Stimulated activated CD8-positive, alpha-beta memory T cell treated with anti-CD3 and anti-CD28 coated beads, Interleukin-4, amount 100 ng/mL, for 4 hours (primary cell): ENCODE measurements at regions not wholly inside any gene's neighbourhood (a gene's known extent, or its start where the extent isn't known, plus 50 kb on each side); places are given as distances from the start of the nearest gene placed in this dataset.

ENCODE experiments used
- DNase-seq, 2 donors: peaks; one replicate each; pipeline ENCODE4 v3.0.0-alpha.2; 2020; ENCODE audit warnings: low read depth in 2 of 2, low spot score in 1 of 2

- no peak for DNase-seq
Observed at GRCh38 chrX:22650691-22651090, 349.1 kb upstream of the DDX53 start.

DNA sequence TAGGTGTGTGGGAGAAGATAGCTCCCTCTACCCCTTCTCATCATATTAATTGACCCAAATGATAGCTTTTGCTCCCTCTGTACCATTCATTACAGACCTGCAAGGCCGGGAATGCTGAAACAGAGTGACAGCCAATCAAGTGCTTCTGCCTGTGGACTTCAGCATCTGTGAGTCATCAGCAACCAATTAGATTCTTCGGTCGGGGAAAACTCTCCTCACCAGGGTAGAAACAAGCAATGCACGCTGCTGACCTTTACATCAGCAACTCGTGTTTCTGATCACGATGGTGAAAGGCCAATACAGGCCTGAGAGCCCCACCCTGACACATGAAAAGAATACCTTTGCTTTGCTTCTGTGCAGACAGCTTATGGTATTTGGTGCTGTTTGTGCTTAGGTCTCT, 347.2 kb upstream of the DDX53 start:
- no peak for DNase-seq

GRCh38 chrX:22660756-22661155, 339.0 kb upstream of the DDX53 start:
- no peak for DNase-seq

DNA sequence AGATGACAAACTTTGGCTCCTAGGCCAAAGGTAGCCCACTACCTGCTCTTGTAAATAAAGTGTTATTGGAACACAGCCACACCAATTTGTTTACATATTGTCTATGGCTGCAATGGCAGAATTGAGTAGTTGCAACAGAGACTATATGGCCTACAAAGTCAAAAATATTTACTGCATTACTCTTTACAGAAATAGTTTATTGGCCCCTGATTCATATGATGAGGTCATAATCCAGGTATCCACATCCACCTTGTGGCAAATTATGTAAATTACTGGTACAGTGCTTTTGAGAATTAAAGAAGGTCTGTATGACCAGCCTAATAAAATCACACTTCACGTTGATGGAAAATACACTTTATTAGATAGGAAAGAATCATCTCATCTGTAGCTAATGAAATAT, 337.0 kb upstream of the DDX53 start:
- DNase-seq: no peak

DNA sequence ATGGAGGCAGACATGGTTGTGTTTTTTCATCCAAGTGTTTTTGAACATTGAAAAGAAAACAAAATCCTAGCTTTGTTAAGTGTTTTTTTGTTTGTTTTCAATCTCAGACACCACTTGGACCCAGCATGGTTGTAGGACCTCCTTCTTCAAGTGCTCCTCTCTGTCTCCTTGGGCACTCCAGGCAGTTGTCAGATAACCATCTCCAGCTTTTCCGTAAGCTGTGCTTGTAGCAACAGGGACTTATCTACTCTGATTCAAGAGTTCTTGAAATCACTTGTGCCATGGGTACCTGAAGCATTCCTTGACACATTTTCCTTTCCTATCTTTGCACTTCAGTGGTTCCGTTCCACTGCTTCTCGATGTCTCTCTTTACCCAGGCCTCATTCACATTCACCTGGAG, 334.9 kb upstream of the DDX53 start:
- no peak for DNase-seq

DNA sequence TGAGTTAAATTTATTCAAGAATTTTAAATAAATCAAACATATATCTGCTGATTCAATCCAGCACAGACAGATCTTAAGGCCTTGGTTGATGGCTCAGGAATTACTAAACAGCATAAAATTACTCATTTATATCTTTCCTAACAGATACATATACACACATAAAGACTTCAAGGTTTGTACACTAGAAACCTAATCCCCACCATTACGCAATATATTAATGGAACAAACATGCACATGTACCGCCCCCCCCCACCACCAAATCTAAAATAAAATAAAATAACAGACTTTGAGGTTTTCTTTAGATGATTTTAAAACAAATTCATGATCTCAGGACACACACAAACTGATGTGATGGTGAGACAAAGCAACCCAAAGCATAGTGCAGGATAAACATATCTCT, 333.9 kb upstream of the DDX53 start:
- DNase-seq: no peak

- DNase-seq: no peak
Observed at GRCh38 chrX:22666441-22666840, 333.3 kb upstream of the DDX53 start.

DNA sequence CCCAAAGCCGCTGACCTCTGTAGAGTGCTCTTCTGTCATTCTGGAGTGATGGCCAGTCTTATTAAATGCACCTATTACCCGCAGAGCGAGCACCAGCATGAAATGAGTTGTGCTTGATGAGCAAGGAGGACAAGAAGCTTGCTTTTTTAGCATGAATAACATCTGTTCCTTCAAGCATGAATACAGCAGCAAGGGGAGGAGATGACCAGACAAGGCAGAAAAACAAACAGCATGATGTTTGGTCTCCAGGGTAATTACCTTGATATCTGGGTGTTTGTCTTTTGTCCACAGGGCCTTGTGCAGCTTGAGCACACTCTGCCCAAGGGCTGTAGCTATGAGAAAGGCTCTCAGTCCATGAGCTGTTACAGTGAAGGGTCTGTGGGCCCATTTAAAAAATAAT, 324.8 kb upstream of the DDX53 start:
- DNase-seq: no peak

DNA sequence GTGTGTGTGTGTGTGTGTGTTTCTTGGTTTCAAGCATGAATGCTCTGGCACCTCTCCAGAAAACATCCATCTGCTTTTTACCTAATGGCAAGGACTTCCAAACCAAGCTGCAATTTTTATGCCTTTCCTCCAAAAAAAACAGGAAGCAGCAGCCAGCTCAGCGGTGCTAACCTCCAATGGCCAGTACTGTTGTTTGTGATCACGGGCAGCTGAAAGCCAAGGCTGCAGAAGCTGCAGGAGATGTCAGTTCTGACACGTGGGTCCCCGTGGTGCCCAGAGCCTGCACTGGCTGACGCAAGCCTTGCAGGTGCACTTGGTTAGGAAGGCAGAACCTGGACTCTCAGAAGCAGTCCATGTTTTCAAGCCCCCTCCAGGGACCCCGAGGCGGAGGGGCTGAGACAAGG, 313.6 kb upstream of the DDX53 start:
- DNase-seq: no peak

GRCh38 chrX:22689290-22689689, 310.5 kb upstream of the DDX53 start:
- no peak for DNase-seq

- DNase-seq: no peak
Observed at GRCh38 chrX:22690116-22690515, 309.6 kb upstream of the DDX53 start.

- no peak for DNase-seq
Observed at GRCh38 chrX:22691966-22692565, 307.7 kb upstream of the DDX53 start.

DNA sequence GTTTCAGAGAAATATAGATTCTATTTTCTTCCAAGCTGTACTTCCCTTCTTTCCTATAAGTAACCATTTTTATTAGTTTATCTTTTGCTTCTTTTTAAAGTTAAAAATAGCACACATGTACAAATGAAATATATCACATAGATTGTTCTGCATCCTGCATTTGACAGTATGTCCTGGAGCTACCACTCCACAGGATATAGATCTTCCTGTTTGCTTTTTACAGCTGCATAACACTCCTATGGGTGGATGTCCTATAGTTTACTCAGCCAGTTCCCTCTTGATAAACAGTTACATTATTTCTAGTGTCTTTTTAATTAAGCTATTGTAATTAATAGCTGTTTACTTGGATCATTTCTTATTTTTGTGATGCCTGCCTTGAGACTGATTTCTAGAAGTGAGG, 301.6 kb upstream of the DDX53 start:
- no peak for DNase-seq

GRCh38 chrX:22699581-22700091, 300.1 kb upstream of the DDX53 start:
- DNase-seq: no peak

DNA sequence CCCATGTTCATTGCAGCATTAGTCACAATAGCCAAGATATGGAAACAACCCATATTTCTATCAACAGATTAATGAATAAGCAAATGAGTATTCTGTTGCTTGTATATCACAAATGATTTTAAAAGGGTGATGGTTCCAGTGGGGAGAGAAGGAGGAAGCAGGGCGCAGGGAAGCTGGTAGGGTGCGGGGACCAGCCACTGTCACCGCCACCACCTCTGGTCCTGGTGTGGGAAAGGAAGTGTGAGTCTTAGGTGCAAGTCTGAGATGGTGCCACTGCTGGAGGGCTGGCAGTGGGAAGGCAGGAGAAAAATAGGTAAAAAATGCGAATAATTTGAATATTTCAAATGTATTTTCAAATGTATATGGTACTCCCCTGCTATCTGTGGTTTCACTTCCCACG, 286.8 kb upstream of the DDX53 start:
- no peak for DNase-seq

GRCh38 chrX:22730542-22730941, 269.2 kb upstream of the DDX53 start:
- DNase-seq: no peak

DNA sequence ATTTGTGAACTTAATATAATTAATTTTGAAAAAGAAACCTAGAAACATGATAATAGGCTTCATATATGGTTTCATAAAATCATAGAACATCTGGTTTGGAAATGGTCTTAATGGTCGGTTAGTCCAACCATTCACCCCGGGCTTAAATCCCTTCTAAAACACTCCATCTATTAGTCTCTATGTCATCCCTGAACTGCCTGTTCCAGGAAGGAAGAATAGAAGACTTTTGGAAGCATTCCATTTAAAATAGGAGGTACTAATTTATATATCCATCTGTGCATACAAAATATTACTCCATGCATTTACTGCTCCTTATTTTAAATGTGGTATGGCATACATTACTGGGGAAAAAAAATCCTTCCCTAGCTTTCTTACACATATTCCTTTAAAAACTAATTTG, 262.2 kb upstream of the DDX53 start:
- no peak for DNase-seq

- DNase-seq: no peak
Observed at GRCh38 chrX:22739276-22739675, 260.5 kb upstream of the DDX53 start.

DNA sequence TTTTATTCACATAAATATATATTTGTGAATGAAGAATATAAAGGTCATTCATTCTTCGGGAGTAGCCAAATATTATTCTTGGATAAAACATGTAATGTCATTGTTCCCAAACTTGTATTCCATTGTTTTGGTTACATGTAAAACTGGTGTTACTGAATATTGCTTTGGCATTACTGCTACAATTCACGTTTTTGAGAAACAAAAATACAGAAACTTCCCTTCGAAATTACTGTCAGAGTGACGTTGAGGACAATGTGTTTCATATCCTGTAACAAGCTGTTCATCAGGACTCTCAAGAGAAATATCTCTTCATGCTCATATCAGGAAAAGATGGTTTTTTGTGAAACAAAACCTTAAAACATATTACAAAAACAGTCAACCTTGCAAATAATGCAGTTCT, 258.9 kb upstream of the DDX53 start:
- DNase-seq: no peak

DNA sequence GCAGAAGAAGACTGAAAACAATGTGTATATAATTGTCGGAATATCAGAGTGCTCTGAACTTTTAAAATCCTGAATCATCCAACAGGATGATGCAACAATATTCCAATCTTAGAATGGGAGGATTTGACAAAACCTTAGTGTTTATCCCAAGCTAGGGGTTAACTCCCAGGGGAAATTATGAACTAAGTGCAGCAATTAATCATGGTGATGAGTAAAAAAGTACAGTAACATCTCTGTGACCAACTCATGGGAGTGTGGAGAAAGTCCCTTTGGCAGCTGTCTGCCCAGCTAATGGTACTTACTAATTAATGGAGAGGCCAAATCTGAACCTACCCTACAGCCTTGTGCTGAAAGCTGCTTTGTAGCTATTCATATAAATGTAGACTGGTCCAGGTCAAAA, 257.6 kb upstream of the DDX53 start:
- DNase-seq: no peak

DNA sequence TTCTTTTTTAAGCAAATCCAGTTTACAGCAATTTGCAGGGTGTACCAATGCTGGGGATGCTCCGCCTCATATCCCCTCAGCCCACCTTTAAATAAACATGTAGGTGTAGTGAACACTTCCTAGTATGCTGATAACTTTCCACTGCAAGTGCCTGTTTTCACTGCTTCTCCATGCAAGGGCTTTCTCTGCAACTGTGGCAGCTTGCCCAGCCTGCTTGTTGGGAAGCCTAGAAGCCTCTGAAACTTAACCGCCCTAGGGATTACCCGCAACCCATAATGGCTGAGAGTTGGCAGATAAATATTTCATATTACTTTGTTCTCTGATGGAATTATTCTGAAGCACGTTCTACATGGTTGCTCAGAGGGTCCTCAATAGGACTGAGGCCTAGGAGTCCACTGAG, 253.7 kb upstream of the DDX53 start:
- DNase-seq: no peak

DNA sequence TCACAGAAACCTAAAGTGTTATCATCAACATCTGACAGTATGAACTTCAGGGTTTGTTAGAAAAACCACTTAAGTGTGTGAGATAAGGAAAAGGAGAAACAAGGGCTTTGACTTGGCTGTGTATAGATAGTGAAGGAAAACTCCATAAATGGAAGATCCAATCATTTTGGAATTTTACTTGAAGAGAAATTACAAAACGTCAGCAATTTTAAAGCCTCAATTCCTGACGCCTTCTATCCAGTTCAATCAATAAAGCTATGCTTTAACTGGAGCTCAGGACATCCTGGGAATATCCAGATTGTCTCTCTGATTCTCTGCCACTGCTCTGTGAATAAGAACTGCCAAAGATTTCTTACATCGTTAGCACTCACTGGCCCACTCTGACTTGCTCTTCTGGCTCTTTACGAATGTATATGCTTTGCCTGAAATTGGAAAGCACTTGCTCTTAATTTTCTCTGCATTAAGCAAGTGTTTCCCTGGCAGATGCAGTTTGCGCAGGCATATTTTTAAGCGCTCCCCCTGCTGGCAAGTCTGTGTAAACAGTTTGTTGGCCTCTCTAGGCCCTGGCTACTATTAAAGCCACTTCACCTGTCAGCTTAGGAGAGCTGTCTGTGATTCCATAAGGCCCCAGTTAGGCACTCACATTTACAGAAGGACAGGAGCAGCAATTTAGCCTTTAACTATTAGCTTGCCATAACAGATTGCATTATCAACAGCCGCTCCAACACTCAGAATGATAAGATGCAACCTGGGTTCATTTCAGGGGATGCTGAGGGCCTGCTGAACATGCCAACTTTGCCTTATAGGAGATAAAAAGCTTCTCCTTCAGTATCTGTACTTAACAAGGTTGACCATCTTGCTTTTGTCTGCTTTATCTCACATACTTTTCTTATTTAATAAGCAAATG, 251.4 kb upstream of the DDX53 start:
- DNase-seq: peak in 1 of 2 donors; percentile 0
